Esophagus muscularis mucosa (tissue), 4 donors: ENCODE measurements at regions not wholly inside any gene's neighbourhood (a gene's known extent, or its start where the extent isn't known, plus 50 kb on each side); places are given as distances from the start of the nearest gene placed in this dataset.

Source experiments
- DNase-seq: peaks from one replicate; pipeline ENCODE4 v3.0.0-alpha.2; 2017; ENCODE audit errors: extremely low spot score
- H3K27ac ChIP-seq, 4 donors: fragments of 200-600 bp; sonication (generic); replicated peaks in 1 of 4; 1 replicate in 3 of 4; 2 replicates in 1 of 4; pipeline ENCODE4 v1.5.1; 2016 to 2019; ENCODE audit warnings: mild to moderate bottlenecking in 1 of 4
- H3K27me3 ChIP-seq, 4 donors: fragments of 200-600 bp; sonication (generic); one replicate each; pipeline versions ENCODE4 v1.5.1 to v1.6.0; 2016 to 2019
- H3K36me3 ChIP-seq, 4 donors: fragments of 200-600 bp; sonication (generic); one replicate each; pipeline ENCODE4 v1.5.1; 2016 to 2019
- H3K4me1 ChIP-seq, 4 donors: fragments of 200-600 bp; sonication (generic); one replicate each; pipeline ENCODE4 v1.5.1; 2016 to 2019
- H3K4me3 ChIP-seq, 4 donors: fragments of 200-600 bp; sonication (generic); 1 replicate in 2 of 4; 2 replicates in 2 of 4; pipeline ENCODE4 v1.5.1; 2016 to 2019; ENCODE audit warnings: mild to moderate bottlenecking in 4 of 4, moderate library complexity in 1 of 4
- H3K9me3 ChIP-seq, 4 donors: fragments of 200-600 bp; sonication (generic); 1 replicate in 3 of 4; 2 replicates in 1 of 4; pipeline ENCODE4 v1.5.1; 2016 to 2019
- EP300 ChIP-seq: sonication (generic); formaldehyde crosslinking; IDR thresholded peaks from one replicate; pipeline ENCODE4 v1.6.1; 2017; ENCODE audit warnings: antibody characterized with exemption
- POLR2A ChIP-seq: fragments of 450-650 bp; IDR thresholded peaks from one replicate; pipeline ENCODE4 v1.6.1; 2017; ENCODE audit warnings: antibody characterized with exemption, moderate library complexity, mild to moderate bottlenecking, low read depth
- POLR2AphosphoS5 ChIP-seq, 2 donors: sonication (generic); formaldehyde crosslinking; IDR thresholded peaks; one replicate each; pipeline ENCODE4 v1.6.1; 2017; ENCODE audit warnings: antibody characterized with exemption in 2 of 2
- WGBS: methylation state at CpG from one replicate; pipeline ENCODE4 v1.1.5; 2018; 5-methylcytosine and 5-hydroxymethylcytosine counted together
- intact Hi-C: fragments of 100-400 bp; cut with DNase I; formaldehyde crosslinking; loops from one replicate; pipeline ENCODE4 v1.15.1; 2023
- TF ChIP-seq, protein P1 (sequence below), 3 experiments: fragments of 200-600 bp in 2 of 3; fragments of 450-650 bp in 1 of 3; sonication (generic) in 2 of 3; IDR thresholded peaks; one replicate each; pipeline ENCODE4 v1.5.1; 2017 to 2019; ENCODE audit warnings: antibody characterized with exemption in 3 of 3, mild to moderate bottlenecking in 2 of 3, moderate library complexity in 1 of 3

DNA sequence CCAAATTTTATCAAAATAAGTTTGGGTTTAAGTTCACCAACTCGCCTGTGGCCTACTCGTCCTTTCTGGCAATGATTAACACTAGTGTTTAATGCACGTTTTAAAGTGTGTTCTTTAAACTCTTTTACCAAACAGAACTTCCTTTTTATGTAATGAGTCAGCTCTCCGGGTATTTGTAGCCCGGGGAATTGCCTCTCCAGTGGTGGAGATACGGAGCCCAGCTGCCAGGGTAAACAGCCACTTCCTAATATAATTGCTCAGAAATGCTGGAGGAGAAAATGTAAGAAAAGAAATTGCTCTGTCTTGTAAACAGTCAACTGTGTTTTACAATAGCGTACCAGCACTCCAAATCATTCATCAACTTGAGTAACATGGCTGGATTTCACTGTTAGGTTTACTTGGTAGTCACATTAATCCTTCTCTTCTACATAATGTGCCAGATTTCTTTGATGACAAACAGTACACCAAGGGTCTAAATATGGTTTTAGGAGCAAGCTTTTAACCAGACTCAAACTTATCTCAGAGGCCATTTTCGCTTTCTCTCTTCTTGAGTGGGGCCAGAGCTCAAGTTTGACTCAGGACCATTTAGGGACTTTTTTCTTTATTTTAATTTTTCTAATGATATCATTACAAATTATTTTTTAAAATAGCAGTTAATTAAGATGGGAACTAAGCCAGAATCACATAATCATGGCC lies 101.2 kb upstream of the SLC38A2 start:
- H3K4me3 ChIP-seq, result no peak overlapping the region
- intact Hi-C loops, result no loop called here
- no peaks in the 10 kb centered on the region for H3K9me3 ChIP-seq
- H3K4me1 ChIP-seq, result peaks cover 26 to 31% (median 29%) of the 10 kb centered on the region in 4 donors
- H3K27me3 ChIP-seq, result no peaks in the 10 kb centered on the region
- 9% methylated on average over 8 of the region's 8 CpGs for WGBS
- no peaks in the 10 kb centered on the region for H3K36me3 ChIP-seq
- no peak for TF ChIP-seq EP300
- peak; percentile 45 to 46 for TF ChIP-seq POLR2AphosphoS5 (IDR thresholded peaks at IDR 0.05)
- TF ChIP-seq POLR2A, result no peak
- TF ChIP-seq, protein P1, sequence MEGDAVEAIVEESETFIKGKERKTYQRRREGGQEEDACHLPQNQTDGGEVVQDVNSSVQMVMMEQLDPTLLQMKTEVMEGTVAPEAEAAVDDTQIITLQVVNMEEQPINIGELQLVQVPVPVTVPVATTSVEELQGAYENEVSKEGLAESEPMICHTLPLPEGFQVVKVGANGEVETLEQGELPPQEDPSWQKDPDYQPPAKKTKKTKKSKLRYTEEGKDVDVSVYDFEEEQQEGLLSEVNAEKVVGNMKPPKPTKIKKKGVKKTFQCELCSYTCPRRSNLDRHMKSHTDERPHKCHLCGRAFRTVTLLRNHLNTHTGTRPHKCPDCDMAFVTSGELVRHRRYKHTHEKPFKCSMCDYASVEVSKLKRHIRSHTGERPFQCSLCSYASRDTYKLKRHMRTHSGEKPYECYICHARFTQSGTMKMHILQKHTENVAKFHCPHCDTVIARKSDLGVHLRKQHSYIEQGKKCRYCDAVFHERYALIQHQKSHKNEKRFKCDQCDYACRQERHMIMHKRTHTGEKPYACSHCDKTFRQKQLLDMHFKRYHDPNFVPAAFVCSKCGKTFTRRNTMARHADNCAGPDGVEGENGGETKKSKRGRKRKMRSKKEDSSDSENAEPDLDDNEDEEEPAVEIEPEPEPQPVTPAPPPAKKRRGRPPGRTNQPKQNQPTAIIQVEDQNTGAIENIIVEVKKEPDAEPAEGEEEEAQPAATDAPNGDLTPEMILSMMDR (IDR thresholded peaks at IDR 0.05), result no peak
- peak overlapping the region; percentile 67 to 73 (median 70) for H3K27ac ChIP-seq
- DNase-seq, result no peak

DNA sequence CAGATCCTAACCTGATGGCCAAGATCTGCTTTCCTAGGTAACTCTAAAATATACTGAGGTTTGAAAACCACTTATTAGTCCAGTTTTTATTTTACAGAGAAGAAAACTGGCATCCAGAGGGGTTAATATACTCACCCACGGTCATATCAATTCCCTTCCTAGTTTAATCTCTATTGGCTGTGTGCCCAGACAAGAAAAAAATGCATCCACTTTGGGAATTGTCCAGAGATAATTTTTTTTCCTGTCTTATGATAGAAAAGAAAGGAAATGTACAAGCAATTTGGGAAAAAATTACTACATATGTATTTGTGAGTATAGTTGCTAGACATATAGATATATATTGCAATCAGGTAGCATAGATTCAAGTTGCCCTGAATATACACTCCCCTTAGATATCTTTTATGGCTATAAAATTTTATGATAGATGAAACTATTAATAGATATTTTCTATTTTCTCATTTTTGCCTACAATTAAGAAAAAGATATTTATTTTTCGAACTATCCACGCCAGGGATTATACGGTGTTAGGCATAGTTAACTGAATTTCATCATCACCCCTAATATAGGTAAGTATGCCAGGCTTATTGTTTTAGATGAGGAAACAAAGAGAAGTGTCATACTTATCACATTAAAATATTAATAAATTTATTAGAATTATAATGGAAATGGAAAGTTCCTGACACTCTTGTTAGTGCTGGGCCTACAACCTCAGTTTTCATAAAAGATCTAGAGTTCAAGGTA lies 100.5 kb upstream of the SLC38A2 start:
- no peaks in the 10 kb centered on the region for H3K9me3 ChIP-seq
- H3K27ac ChIP-seq, result peak overlapping the region; percentile 67 to 73 (median 70)
- no peak overlapping the region for H3K4me3 ChIP-seq
- H3K27me3 ChIP-seq, result no peaks in the 10 kb centered on the region
- intact Hi-C loops, result no loop called here
- TF ChIP-seq POLR2AphosphoS5 (IDR thresholded peaks at IDR 0.05) (no peak), EP300 (no peak), POLR2A (no peak)
- TF ChIP-seq, protein P1 (IDR thresholded peaks at IDR 0.05), result no peak
- H3K4me1 ChIP-seq, result peaks cover 26 to 31% (median 29%) of the 10 kb centered on the region in 4 donors
- H3K36me3 ChIP-seq, result no peaks in the 10 kb centered on the region
- DNase-seq, result no peak
- 48% methylated on average over 4 of the region's 4 CpGs for WGBS

DNA sequence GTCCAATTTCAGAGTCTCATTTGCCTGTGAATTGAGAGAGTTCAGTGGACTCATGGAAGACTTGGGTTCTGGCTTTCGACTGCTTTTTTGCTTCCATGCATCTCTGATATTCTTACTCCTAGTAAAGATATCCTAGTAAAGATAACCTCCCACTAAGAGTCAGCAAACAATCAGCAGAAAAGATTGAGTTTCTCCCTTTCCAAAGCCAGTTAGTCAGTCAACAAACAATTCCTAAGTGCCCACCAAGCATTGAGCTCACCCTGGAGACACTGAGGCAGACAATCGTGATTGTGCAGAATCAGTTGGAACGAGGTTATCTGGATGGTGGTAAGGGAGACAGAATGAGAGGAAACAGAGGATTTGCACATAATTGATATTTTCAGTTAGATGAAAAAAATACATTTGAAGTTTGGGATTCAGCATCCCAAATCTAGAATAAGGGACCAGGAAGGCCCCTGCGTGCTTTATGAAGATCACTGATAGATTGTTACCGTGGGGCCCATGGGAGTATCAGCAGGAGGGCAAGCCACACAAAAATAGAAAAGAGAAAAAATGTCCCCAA lies 99.7 kb upstream of the SLC38A2 start:
- Histone ChIP-seq H3K4me1 (peaks cover 26 to 32% (median 31%) of the 10 kb centered on the region in 4 donors), H3K36me3 (no peaks in the 10 kb centered on the region), H3K9me3 (no peaks in the 10 kb centered on the region), H3K4me3 (no peak overlapping the region), H3K27ac (peak overlapping the region in 1 of 4 donors; percentile 67), H3K27me3 (no peaks in the 10 kb centered on the region)
- no peak for TF ChIP-seq POLR2AphosphoS5 (IDR thresholded peaks at IDR 0.05)
- TF ChIP-seq, protein P1 (IDR thresholded peaks at IDR 0.05), result no peak
- no peak for TF ChIP-seq POLR2A
- no peak for TF ChIP-seq EP300
- WGBS, result 69% methylated on average over 5 of the region's 5 CpGs
- intact Hi-C loops, result no loop called here
- no peak for DNase-seq

DNA sequence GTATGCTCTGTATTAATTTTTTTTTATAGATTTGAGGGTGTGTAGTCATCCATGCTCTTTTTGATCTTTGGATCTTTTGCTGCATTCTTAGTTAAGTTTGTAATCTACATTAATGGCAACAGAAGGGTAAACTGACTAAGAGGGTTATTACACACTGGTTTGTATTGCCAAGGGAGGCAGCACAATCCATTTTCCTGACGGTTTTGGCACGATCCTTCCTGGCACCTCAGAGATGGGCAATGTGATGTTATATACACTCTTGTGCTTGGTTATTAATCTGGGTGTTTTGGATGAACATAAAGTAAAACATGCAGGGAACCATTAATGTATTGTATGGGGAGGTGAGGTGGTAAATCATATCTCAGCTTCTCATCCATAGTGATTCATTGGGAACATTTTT lies 98.8 kb upstream of the SLC38A2 start:
- intact Hi-C loops, result no loop called here
- no peak overlapping the region for H3K27ac ChIP-seq
- H3K4me3 ChIP-seq, result no peak overlapping the region
- H3K27me3 ChIP-seq, result no peaks in the 10 kb centered on the region
- H3K9me3 ChIP-seq, result no peaks in the 10 kb centered on the region
- no peaks in the 10 kb centered on the region for H3K36me3 ChIP-seq
- H3K4me1 ChIP-seq, result peaks cover 26 to 32% (median 31%) of the 10 kb centered on the region in 4 donors
- WGBS, result 89% methylated on average over 2 of the region's 2 CpGs
- no peak for DNase-seq
- TF ChIP-seq, protein P1 (IDR thresholded peaks at IDR 0.05), result no peak
- TF ChIP-seq POLR2AphosphoS5 (IDR thresholded peaks at IDR 0.05), result no peak
- TF ChIP-seq POLR2A, result no peak
- TF ChIP-seq EP300, result no peak
